GM18505 (cell line): ENCODE measurements at regions not wholly inside any gene's neighbourhood (a gene's known extent, or its start where the extent isn't known, plus 50 kb on each side); places are given as distances from the start of the nearest gene placed in this dataset.
"Not testable (repeated sequence)": the region's sequence is repeated elsewhere in the genome, so short reads cannot be mapped to it uniquely, and the experiment has no call there.

Experiments
- ATAC-seq: cut with Tn5 transposase; IDR thresholded peaks from one replicate; pipeline ENCODE4 v1.9.1; 2021; ENCODE audit not compliant: unreplicated experiment
- POLR2A ChIP-seq: IDR thresholded peaks from 4 replicates; pipeline ENCODE4 v1.6.1; 2011; ENCODE audit warnings: borderline replicate concordance; ENCODE audit not compliant: insufficient read depth, insufficient read length; ENCODE audit errors: extremely low read depth

- TF ChIP-seq POLR2A, result no peak
- peak; percentile 67 for ATAC-seq
Measured at GRCh38 chr3:106299300-106300098, 430.7 kb upstream of the CBLB start.

DNA sequence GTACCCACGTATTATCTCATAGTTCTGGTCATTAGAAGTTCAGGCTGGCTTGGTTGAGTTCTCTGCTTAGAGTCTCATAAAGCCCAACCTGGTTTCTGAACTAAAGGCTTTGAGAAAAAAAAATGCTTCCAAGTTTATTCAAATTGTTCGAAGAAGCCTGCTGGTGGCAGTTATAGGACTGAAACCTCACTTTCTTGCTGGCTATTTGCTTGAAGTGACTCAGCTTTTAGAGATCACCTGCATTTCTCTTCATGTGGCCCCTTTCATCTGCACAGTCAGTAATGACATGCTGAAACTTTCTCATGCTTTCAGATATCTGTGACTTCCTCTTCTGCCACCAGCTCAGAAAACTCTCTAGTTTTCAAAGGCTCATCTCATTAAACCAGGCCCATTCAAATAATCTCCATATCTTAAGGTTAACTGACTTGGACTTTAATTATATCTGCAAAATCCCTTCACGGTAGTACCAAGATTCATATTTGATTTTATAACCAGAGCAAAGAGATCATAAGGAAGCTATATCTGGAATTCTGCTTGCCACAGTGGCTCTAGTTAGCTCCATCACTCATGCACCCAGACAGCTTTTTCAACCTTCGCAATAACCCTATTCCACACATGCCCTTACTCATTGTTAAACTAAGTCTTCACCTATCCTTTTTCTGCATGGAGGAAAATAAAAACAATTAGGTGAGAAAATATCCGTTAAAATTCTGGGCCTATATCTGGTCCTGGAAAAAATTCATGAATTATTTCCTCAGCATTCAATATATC lies 433.8 kb upstream of the CBLB start:
- peak; percentile 84 for ATAC-seq
- TF ChIP-seq POLR2A, result peak; percentile 29

GRCh38 chr3:106303766-106304165 lies 435.0 kb upstream of the CBLB start:
- no peak for ATAC-seq
- no peak for TF ChIP-seq POLR2A

- no peak for ATAC-seq
- TF ChIP-seq POLR2A, result no peak
Measured at GRCh38 chr3:106305127-106305526, 436.3 kb upstream of the CBLB start.

DNA sequence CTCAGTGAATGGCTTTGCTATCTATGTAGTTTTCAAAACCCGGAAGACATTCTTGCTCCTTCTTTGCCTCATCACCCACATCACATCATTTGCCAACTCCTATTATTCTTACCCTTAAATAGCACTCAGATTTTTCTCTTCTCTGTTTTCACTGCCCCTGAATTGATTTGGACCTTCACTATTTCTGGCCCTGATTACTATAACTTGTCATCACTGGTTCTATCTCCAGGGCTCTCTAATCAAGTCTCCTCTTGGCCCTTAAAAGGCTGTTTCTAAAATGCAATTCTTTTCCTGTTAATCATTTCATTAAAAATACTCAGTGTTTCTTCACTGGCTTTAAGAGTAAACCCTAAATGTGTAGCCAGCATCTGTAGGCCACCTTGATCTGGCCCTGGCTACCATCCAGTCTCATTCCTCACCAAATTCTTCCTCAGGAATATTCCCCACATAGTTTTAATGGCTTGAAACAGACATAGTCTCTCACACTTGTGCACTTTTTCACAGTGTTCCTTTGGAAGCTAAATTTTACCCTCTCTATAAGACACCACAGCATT lies 437.1 kb upstream of the CBLB start:
- no peak for TF ChIP-seq POLR2A
- no peak for ATAC-seq

- no peak for ATAC-seq
- no peak for TF ChIP-seq POLR2A
Measured at GRCh38 chr3:106309274-106309673, 440.5 kb upstream of the CBLB start.

DNA sequence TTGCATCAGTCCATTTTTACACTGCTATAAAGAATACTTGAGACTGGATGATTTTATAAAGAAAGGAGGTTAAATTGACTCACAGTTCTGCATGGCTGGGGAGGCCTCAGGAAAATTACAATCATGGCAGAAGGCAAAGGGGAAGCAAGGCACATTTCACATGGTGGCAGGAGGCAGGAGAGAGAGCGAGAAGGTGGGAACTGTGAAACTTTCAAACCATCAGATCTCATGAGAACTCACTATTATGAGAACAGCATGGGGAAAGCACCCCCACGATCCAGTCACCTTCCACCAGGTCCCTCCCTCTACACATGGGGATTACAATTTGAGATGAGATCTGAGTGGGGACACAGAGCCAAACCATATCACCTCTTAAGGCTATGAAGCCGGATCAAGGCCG lies 441.0 kb upstream of the CBLB start:
- not testable (repeated sequence) for ATAC-seq

DNA sequence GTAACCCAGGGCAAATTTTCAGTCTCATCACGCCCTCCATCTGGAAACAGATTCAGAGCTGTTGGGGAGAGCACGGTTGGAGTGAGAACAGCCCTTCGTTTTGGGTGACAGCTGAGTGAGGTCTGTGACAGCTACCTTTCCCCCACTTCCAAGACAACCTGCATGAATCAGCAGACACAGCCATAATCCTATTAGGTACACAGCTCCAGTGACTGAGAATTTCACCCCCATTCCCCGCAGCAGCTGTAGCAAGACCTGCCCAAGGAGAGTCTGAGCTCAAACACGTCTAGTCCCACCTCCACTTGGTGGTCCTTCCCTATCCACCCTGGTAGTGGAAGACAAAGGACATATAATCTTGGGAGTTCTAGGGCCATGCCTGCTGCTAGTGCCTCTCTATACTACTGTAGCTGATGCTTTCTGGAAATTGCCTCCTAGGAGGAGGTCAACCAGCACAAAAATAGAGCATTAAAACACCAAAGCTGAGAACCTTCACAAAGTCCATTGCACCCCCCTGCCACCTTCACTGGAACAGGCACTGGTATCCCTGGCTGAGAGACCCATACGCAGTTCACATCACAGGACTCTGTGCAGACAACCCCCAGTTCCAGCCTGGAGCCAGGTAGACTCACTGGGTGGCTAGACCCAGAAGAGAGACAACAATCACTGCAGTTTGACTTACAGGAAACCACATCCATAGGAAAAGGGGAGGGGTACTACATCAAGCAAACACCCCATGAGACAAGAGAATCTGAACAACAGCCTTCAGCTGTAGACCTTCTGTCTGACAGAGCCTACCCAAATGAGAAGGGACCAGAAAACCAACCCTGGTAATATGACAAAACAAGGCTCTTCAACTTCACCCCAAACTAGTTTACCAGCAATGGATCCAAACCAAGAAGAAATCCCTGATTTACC lies 448.6 kb upstream of the CBLB start:
- no peak for TF ChIP-seq POLR2A

GRCh38 chr3:106321438-106321837 lies 452.6 kb upstream of the CBLB start:
- not testable (repeated sequence) for ATAC-seq

More for the DNA sequence above, 448.6 kb upstream of the CBLB start:
- no peak for ATAC-seq

GRCh38 chr3:106323586-106323985 lies 454.8 kb upstream of the CBLB start:
- ATAC-seq, result no peak
- no peak for TF ChIP-seq POLR2A

DNA sequence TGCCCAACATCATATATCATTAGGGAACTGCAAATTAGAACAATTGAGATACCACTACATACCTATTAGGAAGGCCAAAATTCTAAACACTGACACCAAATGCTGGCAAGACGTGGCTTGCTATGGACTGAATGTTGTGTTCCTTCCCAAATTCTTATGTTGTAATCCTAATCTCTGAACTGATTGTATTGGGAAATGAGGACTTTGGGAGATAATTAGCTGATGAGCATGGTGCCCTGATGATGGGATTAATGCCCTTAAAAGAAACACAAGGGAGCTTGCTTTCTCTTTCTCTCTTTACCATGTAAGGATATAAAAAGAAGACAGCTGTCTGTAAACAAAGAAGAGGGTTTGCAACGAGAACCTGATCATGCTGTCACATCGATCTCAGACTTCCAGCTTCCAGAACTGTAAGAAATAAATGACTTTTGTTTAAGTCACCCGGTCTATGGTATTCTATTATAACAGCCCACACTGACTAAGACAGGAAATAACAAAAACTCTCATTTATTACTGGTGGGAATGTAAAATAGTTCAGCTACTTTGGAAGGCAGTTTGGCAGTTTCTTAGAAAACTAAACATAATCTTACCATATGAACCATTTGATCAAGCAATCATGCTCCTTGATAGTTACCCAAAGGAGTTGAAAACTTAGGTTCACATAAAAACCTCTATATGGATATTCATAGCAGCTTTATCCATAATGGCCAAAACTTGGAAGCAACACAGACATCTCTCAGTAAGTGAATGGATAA lies 458.3 kb upstream of the CBLB start:
- TF ChIP-seq POLR2A, result no peak

DNA sequence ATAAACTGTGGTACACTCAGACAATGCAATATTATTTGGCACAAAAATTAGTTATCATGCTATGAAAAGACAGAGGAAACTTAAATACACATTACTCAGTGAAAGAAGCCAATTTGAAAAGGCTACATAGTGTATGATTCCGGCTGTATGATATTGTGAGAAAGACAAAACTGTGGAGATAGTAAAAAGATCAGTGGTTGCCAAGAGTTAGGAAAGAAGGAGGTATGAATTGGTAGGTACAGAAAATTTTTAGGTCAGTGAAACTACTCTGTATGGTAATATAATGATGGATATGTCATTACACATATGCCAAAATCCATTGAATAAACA lies 458.8 kb upstream of the CBLB start:
- no peak for TF ChIP-seq POLR2A
- no peak for ATAC-seq

More for the DNA sequence above, 458.3 kb upstream of the CBLB start:
- ATAC-seq, result no peak
